ENCODE measurements at regions not wholly inside any gene's neighbourhood (a gene's known extent, or its start where the extent isn't known, plus 50 kb on each side); places are given as distances from the start of the nearest gene placed in this dataset.
A peak's percentile ranks its signal among the peaks of the same experiment; 100 is the strongest.

DNA sequence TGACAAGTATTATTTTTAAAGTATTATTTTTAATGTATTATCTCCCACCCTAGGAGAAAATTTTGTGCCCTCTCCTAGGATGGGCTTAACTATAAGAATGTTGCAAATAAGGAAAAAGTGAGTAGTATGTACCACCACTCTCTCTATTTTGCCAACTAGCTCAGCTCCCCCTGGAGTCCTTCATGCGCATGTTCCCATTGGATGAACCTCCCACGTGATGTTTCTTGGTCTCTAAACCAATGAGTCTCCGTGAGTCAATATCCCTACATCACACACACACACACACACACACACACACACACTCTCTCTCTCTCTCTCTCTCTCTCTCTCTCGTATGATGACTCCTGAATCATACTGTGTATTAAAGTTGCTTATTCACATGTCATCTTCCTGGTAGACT lies 129.7 kb upstream of the ZFP42 start:
- Histone ChIP-seq H4K5ac (ENCODE audit: insufficient read length, low read depth, low read length) (no peak overlapping the region), H3K56ac (replicated peaks; ENCODE audit: insufficient read length, low read depth, low read length) (no peak overlapping the region), H4K20me1 (replicated peaks in 1 of 2; ENCODE audit: control insufficient read depth in 1 of 2, insufficient read depth in 2 of 2, low read length in 2 of 2) (no peaks in the 10 kb centered on the region), H3K27ac (ENCODE audit: low read depth, low read length) (no peak overlapping the region), H3K79me1 (ENCODE audit: low read depth, low read length) (no peaks in the 10 kb centered on the region), H4K8ac (ENCODE audit: extremely low read depth, insufficient read depth, low read length) (no peak overlapping the region), H2AFZ (ENCODE audit: low read length) (no peak overlapping the region), H3K14ac (ENCODE audit: insufficient read length) (no peak overlapping the region), H4K91ac (replicated peaks; ENCODE audit: insufficient read length, low read length) (no peak overlapping the region), H3K23me2 (ENCODE audit: low read depth, low read length) (no peaks in the 10 kb centered on the region), H2BK120ac (replicated peaks; ENCODE audit: low read depth, low read length) (no peak overlapping the region), H3K4me2 (ENCODE audit: insufficient read depth in 1 of 2, low read depth in 2 of 2, low read length in 2 of 2) (no peak overlapping the region), H3K23ac (ENCODE audit: insufficient read length) (no peak overlapping the region), H2AK5ac (ENCODE audit: low read depth, low read length) (no peak overlapping the region), H2BK15ac (ENCODE audit: low read length) (no peak overlapping the region), H2BK5ac (ENCODE audit: low read depth, low read length) (no peak overlapping the region), H2BK12ac (ENCODE audit: low read depth, low read length) (no peak overlapping the region), H3K36me3 (ENCODE audit: control insufficient read depth in 2 of 4, insufficient read depth in 4 of 4, low read length in 3 of 4) (no peaks in the 10 kb centered on the region), H3K18ac (ENCODE audit: extremely low read depth, low read length) (no peak overlapping the region), H3K27me3 (replicated peaks in 1 of 4; ENCODE audit: control insufficient read depth in 3 of 4, extremely low read depth in 1 of 4, insufficient read depth in 3 of 4, low read length in 3 of 4) (no peaks in the 10 kb centered on the region), H3K4ac (replicated peaks; ENCODE audit: insufficient read length, low read depth, low read length) (no peak overlapping the region), H3K4me3 (ENCODE audit: extremely low read depth in 1 of 4, insufficient read depth in 2 of 4, low read depth in 3 of 4, low read length in 4 of 4) (no peak overlapping the region), H3K9ac (replicated peaks in 1 of 4; ENCODE audit: extremely low read depth in 1 of 4, low read depth in 3 of 4, low read length in 3 of 4) (0 out of 7 replicates have a peak overlapping the region, but pooled peaks of 1 of the 4 experiments have one; percentile 30), H3K79me2 (ENCODE audit: control insufficient read depth in 1 of 2, insufficient read depth in 2 of 2, low read length in 2 of 2) (no peaks in the 10 kb centered on the region), H3K4me1 (replicated peaks in 1 of 4; ENCODE audit: control insufficient read depth in 3 of 4, insufficient read depth in 4 of 4, low read length in 3 of 4) (no peaks in the 10 kb centered on the region), H2BK20ac (ENCODE audit: low read length) (no peak overlapping the region), H3K9me3 (ENCODE audit: insufficient read depth in 2 of 2, low read depth in 1 of 2, low read length in 1 of 2) (peaks cover 9 to 15% of the 10 kb centered on the region in 2 experiments; a peak in 3 of 4 replicates)
- ChIA-PET POLR2A (ENCODE audit: partially characterized antibody) (no interaction called here), CTCF (ENCODE audit: partially characterized antibody) (interaction anchor here (1.6 kb wide), 1 partner anchor 917 kb away, joined by 3 read pairs; no protein-coding TSS in a partner anchor)
- DNase-seq (ENCODE audit: low read depth in 1 of 2, low spot score in 2 of 2) = no peak
- FAIRE-seq = no peak
- WGBS, 2 experiments (ENCODE audit: extremely low coverage in 1 of 2, insufficient coverage in 1 of 2, insufficient read length in 1 of 2, insufficient replicate concordance in 2 of 2, low coverage in 1 of 2, low lambda C conversion rate in 2 of 2, missing lambda C conversion rate in 1 of 2) = 90% methylated on average over 4 of the region's 4 CpGs; no CpG with 5 or more reads in 1 of the 2 experiments
- TF ChIP-seq SUZ12 (IDR thresholded peaks at IDR 0.05; ENCODE audit: low read length) (no peak), POLR2AphosphoS5 (IDR thresholded peaks at IDR 0.05; ENCODE audit: low read depth, low read length) (no peak), USF2 (IDR thresholded peaks at IDR 0.05; ENCODE audit: low read length) (no peak), HDAC2 (IDR thresholded peaks at IDR 0.05; ENCODE audit: borderline replicate concordance in 1 of 2, low read depth in 2 of 2, low read length in 2 of 2) (no peak), BACH1 (IDR thresholded peaks at IDR 0.05; ENCODE audit: low read length) (no peak), MAX (IDR thresholded peaks at IDR 0.05) (no peak), SP1 (IDR thresholded peaks at IDR 0.05; ENCODE audit: low read depth, low read length) (no peak), CREB1 (IDR thresholded peaks at IDR 0.05) (no peak), HDAC6 (IDR thresholded peaks at IDR 0.05; ENCODE audit: low read depth, low read length) (no peak), CTCF (IDR thresholded peaks at IDR 0.05; ENCODE audit: control extremely low read depth in 1 of 3, insufficient read depth in 1 of 3, low read depth in 1 of 3, low read length in 3 of 3) (no peak), JUND (IDR thresholded peaks at IDR 0.05; ENCODE audit: low read length) (no peak)

Data from H1 (cell line).